HEK293T (cell line): ENCODE measurements at regions not wholly inside any gene's neighbourhood (a gene's known extent, or its start where the extent isn't known, plus 50 kb on each side); places are given as distances from the start of the nearest gene placed in this dataset.

Source experiments
- ELF4 ChIP-seq: fragments of 450-650 bp; IDR thresholded peaks from 2 replicates; pipeline ENCODE4 v1.6.1; 2017; ENCODE audit warnings: antibody characterized with exemption
- FOXK2 ChIP-seq: fragments of 450-650 bp; IDR thresholded peaks from 2 replicates; pipeline ENCODE4 v1.6.1; 2016; ENCODE audit warnings: mild to moderate bottlenecking
- NFRKB ChIP-seq: fragments of 450-650 bp; IDR thresholded peaks from 2 replicates; pipeline ENCODE4 v1.6.1; 2016; ENCODE audit warnings: mild to moderate bottlenecking, moderate library complexity
- SP1 ChIP-seq: fragments of 450-650 bp; IDR thresholded peaks from 2 replicates; pipeline ENCODE4 v1.6.1; 2017
- SUZ12 ChIP-seq: fragments of 450-650 bp; IDR thresholded peaks from 2 replicates; pipeline ENCODE4 v1.6.1; 2016; ENCODE audit warnings: mild to moderate bottlenecking
- TARDBP ChIP-seq: fragments of 450-650 bp; IDR thresholded peaks from 2 replicates; pipeline ENCODE4 v1.6.1; 2016
- ZNF384 ChIP-seq: fragments of 450-650 bp; IDR thresholded peaks from 2 replicates; pipeline ENCODE4 v1.6.1; 2016

- TF ChIP-seq ZNF384 = no peak
- TF ChIP-seq SP1 = no peak
- no peak for TF ChIP-seq TARDBP
- no peak for TF ChIP-seq ELF4
- TF ChIP-seq FOXK2 = no peak
- no peak for TF ChIP-seq SUZ12
- no peak for TF ChIP-seq NFRKB
Measured at GRCh38 chr5:6082685-6083084, 295.7 kb downstream of the MED10 start.
